OCI-LY1 (cell line): ENCODE measurements at regions not wholly inside any gene's neighbourhood (a gene's known extent, or its start where the extent isn't known, plus 50 kb on each side); places are given as distances from the start of the nearest gene placed in this dataset.

Experiments used
- H2AFZ ChIP-seq: fragments of 200-600 bp; sonication (generic), shearing (Covaris generic); 2 replicates; pipeline ENCODE4 v1.6.0; 2014; ENCODE audit warnings: antibody characterized with exemption, mild to moderate bottlenecking, low read length
- H3F3A ChIP-seq: fragments of 200-600 bp; sonication (generic), shearing (Covaris generic); 2 replicates; pipeline ENCODE4 v1.6.0; 2014; ENCODE audit warnings: mild to moderate bottlenecking, antibody characterized with exemption, low read length, moderate library complexity; ENCODE audit not compliant: insufficient read depth
- H3K27ac ChIP-seq: fragments of 200-600 bp; sonication (generic); 2 replicates; pipeline ENCODE4 v1.5.1; 2014; ENCODE audit warnings: low read length, mixed run types, mild to moderate bottlenecking, low read depth; ENCODE audit not compliant: poor library complexity, severe bottlenecking
- H3K27me3 ChIP-seq: fragments of 200-600 bp; sonication (generic); 2 replicates; pipeline ENCODE4 v1.6.0; 2014; ENCODE audit warnings: antibody characterized with exemption, mild to moderate bottlenecking, low read length, moderate library complexity; ENCODE audit not compliant: insufficient read depth
- H3K36me3 ChIP-seq: fragments of 200-600 bp; sonication (generic); 2 replicates; pipeline ENCODE4 v1.6.1; 2014; ENCODE audit warnings: mild to moderate bottlenecking, antibody characterized with exemption, low read length, moderate library complexity, mixed read lengths; ENCODE audit not compliant: insufficient read depth
- H3K4me1 ChIP-seq: fragments of 200-600 bp; sonication (generic); 2 replicates; pipeline ENCODE4 v1.5.1; 2014; ENCODE audit warnings: mild to moderate bottlenecking, low read length, moderate library complexity; ENCODE audit not compliant: insufficient read depth, severe bottlenecking
- H3K4me2 ChIP-seq: fragments of 200-600 bp; sonication (generic), shearing (Covaris generic); 2 replicates; pipeline ENCODE4 v1.6.1; 2014; ENCODE audit warnings: low read length
- H3K4me3 ChIP-seq: fragments of 200-600 bp; sonication (generic); 2 replicates; pipeline ENCODE4 v1.5.1; 2014; ENCODE audit warnings: low read length, low read depth, mild to moderate bottlenecking, mixed read lengths; ENCODE audit not compliant: poor library complexity, severe bottlenecking
- H3K79me2 ChIP-seq: fragments of 200-600 bp; shearing (Covaris generic); 2 replicates; pipeline ENCODE4 v1.6.1; 2016; ENCODE audit warnings: mixed run types, low read length, mixed read lengths; ENCODE audit not compliant: insufficient read depth
- H3K9ac ChIP-seq: fragments of 200-600 bp; sonication (generic), shearing (Covaris generic); 2 replicates; pipeline ENCODE4 v1.6.1; 2014; ENCODE audit warnings: mild to moderate bottlenecking, low read length, mixed read lengths
- H3K9me2 ChIP-seq: fragments of 200-600 bp; sonication (generic), shearing (Covaris generic); 2 replicates; pipeline ENCODE4 v1.6.1; 2014; ENCODE audit warnings: low read depth, mild to moderate bottlenecking, low read length, mixed read lengths
- H3K9me3 ChIP-seq: fragments of 200-600 bp; shearing (Covaris generic); 2 replicates; pipeline ENCODE4 v1.6.1; 2014; ENCODE audit warnings: low read length, mixed read lengths
- H4K20me1 ChIP-seq: fragments of 200-600 bp; sonication (generic), shearing (Covaris generic); 2 replicates; pipeline ENCODE4 v1.6.0; 2016; ENCODE audit warnings: mild to moderate bottlenecking, low read length; ENCODE audit not compliant: insufficient read depth
- CTCF ChIP-seq: fragments of 200-600 bp; sonication (generic), shearing (Covaris generic); IDR thresholded peaks from 2 replicates; pipeline ENCODE4 v1.5.1; 2017; ENCODE audit warnings: mild to moderate bottlenecking, antibody characterized with exemption, low read length, moderate library complexity, mixed read lengths
- EZH2 ChIP-seq: fragments of 200-600 bp; sonication (generic), shearing (Covaris generic); IDR thresholded peaks from 2 replicates; pipeline ENCODE4 v1.8.0; 2017; ENCODE audit warnings: borderline replicate concordance, mixed run types, mild to moderate bottlenecking, antibody characterized with exemption, low read length, moderate library complexity, mixed read lengths

GRCh38 chr1:230506451-230506850 lies 80.3 kb upstream of the PGBD5 start:
- Histone ChIP-seq H3K4me3 (no peak overlapping the region), H3K9ac (no peak overlapping the region), H3K4me2 (no peak overlapping the region), H3K27me3 (no peaks in the 10 kb centered on the region), H3F3A (no peaks in the 10 kb centered on the region), H3K9me2 (no peaks in the 10 kb centered on the region), H3K9me3 (no peaks in the 10 kb centered on the region), H4K20me1 (no peaks in the 10 kb centered on the region), H3K27ac (no peak overlapping the region), H3K36me3 (no peaks in the 10 kb centered on the region), H3K4me1 (no peaks in the 10 kb centered on the region), H3K79me2 (no peaks in the 10 kb centered on the region), H2AFZ (no peak overlapping the region)
- TF ChIP-seq CTCF (no peak), EZH2 (no peak)

DNA sequence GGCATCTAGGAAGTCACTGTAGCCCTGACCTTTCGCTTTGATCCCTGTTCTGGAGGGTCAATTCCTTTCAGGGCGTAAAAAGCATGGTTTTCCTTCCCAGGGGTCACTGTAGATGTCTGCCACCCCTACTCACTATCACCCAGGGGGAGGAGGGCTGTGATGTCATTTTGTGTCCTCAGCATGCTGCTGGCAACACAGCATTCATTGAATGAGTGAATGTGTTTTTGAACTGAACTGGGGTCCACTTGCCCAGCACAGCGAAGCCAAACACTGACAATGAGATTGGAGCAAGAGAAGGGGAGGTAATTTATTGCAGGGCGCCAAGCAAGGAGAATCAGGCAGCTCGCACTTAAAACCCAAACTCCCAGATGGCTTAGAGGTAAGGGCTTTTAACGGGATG lies 78.2 kb upstream of the PGBD5 start:
- no peaks in the 10 kb centered on the region for H3F3A ChIP-seq
- H3K36me3 ChIP-seq: no peaks in the 10 kb centered on the region
- H3K9me3 ChIP-seq: no peaks in the 10 kb centered on the region
- TF ChIP-seq CTCF (no peak), EZH2 (no peak)
- no peaks in the 10 kb centered on the region for H4K20me1 ChIP-seq
- no peak overlapping the region for H3K27ac ChIP-seq
- H3K9me2 ChIP-seq: no peaks in the 10 kb centered on the region
- no peaks in the 10 kb centered on the region for H3K4me1 ChIP-seq
- no peak overlapping the region for H2AFZ ChIP-seq
- H3K4me2 ChIP-seq: no peak overlapping the region
- H3K9ac ChIP-seq: no peak overlapping the region
- no peak overlapping the region for H3K4me3 ChIP-seq
- no peaks in the 10 kb centered on the region; the same call in 1 of the 2 replicates for H3K27me3 ChIP-seq
- H3K79me2 ChIP-seq: no peaks in the 10 kb centered on the region

DNA sequence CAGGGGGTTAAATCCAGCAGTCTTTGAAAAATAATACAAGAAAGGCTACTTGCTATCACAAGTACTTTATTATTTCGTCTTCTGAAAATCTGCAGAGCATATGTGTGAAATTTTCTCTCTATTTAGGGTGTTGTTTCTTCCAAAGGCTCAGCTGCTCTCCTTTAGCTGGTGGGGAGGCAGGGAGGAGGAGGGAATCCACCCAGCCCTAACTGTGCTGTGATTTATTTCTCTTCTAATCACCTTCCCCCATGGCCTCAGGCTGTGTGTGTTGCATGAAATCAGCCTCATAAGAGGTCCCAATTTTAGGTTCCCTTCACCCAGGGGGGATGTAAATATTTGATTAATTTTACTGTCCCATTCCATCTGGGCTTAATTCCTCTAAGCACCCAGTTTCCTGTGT lies 77.6 kb upstream of the PGBD5 start:
- no peaks in the 10 kb centered on the region for H3F3A ChIP-seq
- no peak overlapping the region for H2AFZ ChIP-seq
- H3K9me2 ChIP-seq: no peaks in the 10 kb centered on the region
- no peaks in the 10 kb centered on the region for H4K20me1 ChIP-seq
- H3K4me2 ChIP-seq: no peak overlapping the region
- no peak overlapping the region for H3K9ac ChIP-seq
- H3K27ac ChIP-seq: no peak overlapping the region
- no peaks in the 10 kb centered on the region for H3K9me3 ChIP-seq
- no peaks in the 10 kb centered on the region for H3K36me3 ChIP-seq
- no peaks in the 10 kb centered on the region for H3K79me2 ChIP-seq
- TF ChIP-seq EZH2: no peak
- no peak for TF ChIP-seq CTCF
- no peaks in the 10 kb centered on the region for H3K4me1 ChIP-seq
- no peak overlapping the region for H3K4me3 ChIP-seq
- H3K27me3 ChIP-seq: no peaks in the 10 kb centered on the region; the same call in 1 of the 2 replicates
